ENCODE measurements at regions not wholly inside any gene's neighbourhood (a gene's known extent, or its start where the extent isn't known, plus 50 kb on each side); places are given as distances from the start of the nearest gene placed in this dataset.

- peak; percentile 72 for DNase-seq (ENCODE audit: low read depth, low spot score)
- H3K4me3 ChIP-seq (ENCODE audit: low read depth, low read length): no peak overlapping the region
- POLR2A ChIA-PET: interaction anchor here (0.7 to 1.9 kb wide), 7 partner anchors 11 to 43 kb away, joined by 3 to 13 read pairs (median 5); no protein-coding TSS in a partner anchor
- TF ChIP-seq, protein P1, sequence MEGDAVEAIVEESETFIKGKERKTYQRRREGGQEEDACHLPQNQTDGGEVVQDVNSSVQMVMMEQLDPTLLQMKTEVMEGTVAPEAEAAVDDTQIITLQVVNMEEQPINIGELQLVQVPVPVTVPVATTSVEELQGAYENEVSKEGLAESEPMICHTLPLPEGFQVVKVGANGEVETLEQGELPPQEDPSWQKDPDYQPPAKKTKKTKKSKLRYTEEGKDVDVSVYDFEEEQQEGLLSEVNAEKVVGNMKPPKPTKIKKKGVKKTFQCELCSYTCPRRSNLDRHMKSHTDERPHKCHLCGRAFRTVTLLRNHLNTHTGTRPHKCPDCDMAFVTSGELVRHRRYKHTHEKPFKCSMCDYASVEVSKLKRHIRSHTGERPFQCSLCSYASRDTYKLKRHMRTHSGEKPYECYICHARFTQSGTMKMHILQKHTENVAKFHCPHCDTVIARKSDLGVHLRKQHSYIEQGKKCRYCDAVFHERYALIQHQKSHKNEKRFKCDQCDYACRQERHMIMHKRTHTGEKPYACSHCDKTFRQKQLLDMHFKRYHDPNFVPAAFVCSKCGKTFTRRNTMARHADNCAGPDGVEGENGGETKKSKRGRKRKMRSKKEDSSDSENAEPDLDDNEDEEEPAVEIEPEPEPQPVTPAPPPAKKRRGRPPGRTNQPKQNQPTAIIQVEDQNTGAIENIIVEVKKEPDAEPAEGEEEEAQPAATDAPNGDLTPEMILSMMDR (IDR thresholded peaks at IDR 0.05; ENCODE audit: insufficient read depth, low read length, missing control alignments): no peak
- CTCF ChIA-PET: interaction anchor here (0.9 to 2.3 kb wide), 3 partner anchors 66 to 199 kb away, joined by 3 to 7 read pairs (median 4); no protein-coding TSS in a partner anchor
Measured at GRCh38 chr2:46847185-46847710, 68.4 kb downstream of the MCFD2 start.

DNA sequence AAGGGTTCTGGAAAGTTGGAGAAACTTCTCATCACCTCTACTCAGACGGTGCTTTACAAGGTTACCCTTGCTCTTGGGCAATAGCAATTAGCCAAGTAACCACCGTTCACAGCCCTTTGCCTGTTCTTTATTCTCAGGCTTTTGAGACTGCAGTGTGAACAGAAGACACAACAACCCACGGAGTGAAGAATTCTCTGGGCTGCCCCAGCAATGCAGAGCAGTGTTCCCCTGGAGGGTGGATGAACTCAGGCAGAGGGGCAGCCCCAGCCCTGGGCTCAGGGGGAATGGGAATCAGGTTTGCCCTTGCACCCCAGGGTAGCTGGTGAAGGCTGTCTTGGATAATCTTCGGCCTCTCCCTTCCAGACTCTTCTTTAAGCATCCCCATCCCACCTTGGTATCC lies 69.1 kb downstream of the MCFD2 start:
- H3K4me3 ChIP-seq (ENCODE audit: low read depth, low read length): no peak overlapping the region
- TF ChIP-seq, protein P1 (IDR thresholded peaks at IDR 0.05; ENCODE audit: insufficient read depth, low read length, missing control alignments): no peak
- ChIA-PET POLR2A (interaction anchor here (0.5 to 1.6 kb wide), 4 partner anchors 8 to 16 kb away, joined by 3 to 5 read pairs (median 4); no protein-coding TSS in a partner anchor), CTCF (interaction anchor here (2.3 kb wide), 1 partner anchor 69 kb away, joined by 7 read pairs; no protein-coding TSS in a partner anchor)
- DNase-seq (ENCODE audit: low read depth, low spot score): no peak

DNA sequence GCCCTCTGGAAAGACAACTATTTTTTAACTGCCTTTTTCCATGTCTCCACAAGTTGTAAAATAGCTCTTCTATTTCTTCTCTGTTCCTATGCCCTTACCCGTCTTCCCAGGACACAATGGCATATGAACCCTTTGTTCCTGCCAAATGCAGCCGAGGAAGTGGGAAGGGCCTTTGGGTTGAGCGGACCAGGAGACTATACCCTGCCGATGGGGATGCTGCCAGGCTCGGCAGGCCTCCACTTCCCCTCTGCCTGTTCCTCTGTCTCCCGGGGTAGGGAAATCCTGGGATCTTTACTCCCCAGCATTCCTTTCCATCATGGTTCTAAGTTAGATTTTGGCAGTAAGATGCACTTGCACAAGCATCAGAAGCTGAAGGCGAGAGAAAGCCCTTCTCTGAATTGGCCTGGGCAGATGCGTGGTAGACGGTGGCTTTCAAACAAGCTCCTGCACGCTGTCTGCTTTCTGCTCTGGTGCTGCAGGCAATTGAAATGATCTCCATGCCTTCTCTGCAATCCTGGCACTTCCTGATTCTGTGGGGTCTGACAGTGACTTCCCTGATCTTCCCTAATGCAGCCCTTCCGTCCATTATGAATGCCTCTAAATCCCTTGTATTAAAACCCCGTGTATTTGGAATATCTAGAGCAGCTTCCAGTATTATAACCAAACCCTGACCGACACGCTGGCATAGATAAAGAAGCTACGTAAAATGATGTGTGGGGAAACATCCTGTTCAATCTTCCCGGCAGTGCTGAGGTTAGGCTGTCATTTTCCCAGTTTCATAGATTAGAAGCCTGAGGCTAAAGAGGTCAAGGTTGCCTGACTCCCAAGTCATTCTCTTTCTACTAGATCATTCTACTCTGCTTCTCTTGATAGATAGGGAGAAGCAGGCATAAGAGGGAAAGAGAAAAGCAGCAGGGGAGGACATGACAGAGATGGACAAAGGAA lies 69.8 kb downstream of the MCFD2 start:
- ChIA-PET POLR2A (interaction anchor here (0.9 to 1.3 kb wide), 2 partner anchors 12 to 14 kb away, joined by 3 read pairs; no protein-coding TSS in a partner anchor), CTCF (interaction anchor here (0.6 to 1.9 kb wide), 4 partner anchors 11 to 143 kb away, joined by 3 to 9 read pairs (median 4); no protein-coding TSS in a partner anchor)
- H3K4me3 ChIP-seq (ENCODE audit: low read depth, low read length): no peak overlapping the region
- TF ChIP-seq, protein P1 (IDR thresholded peaks at IDR 0.05; ENCODE audit: insufficient read depth, low read length, missing control alignments): no peak
- no peak for DNase-seq (ENCODE audit: low read depth, low spot score)

GRCh38 chr2:46844443-46844842 lies 71.2 kb downstream of the MCFD2 start:
- no peak overlapping the region for H3K4me3 ChIP-seq (ENCODE audit: low read depth, low read length)
- TF ChIP-seq, protein P1 (IDR thresholded peaks at IDR 0.05; ENCODE audit: insufficient read depth, low read length, missing control alignments): no peak
- DNase-seq (ENCODE audit: low read depth, low spot score): no peak
- ChIA-PET POLR2A (interaction anchor here (0.9 kb wide), 1 partner anchor 11 kb away, joined by 3 read pairs; no protein-coding TSS in a partner anchor), CTCF (interaction anchor here (1.9 kb wide), 1 partner anchor 14 kb away, joined by 9 read pairs; no protein-coding TSS in a partner anchor)

GRCh38 chr2:46844034-46844433 lies 71.6 kb downstream of the MCFD2 start:
- no peak for DNase-seq (ENCODE audit: low read depth, low spot score)
- ChIA-PET POLR2A (no interaction called here), CTCF (no interaction called here)
- TF ChIP-seq, protein P1 (IDR thresholded peaks at IDR 0.05; ENCODE audit: insufficient read depth, low read length, missing control alignments): no peak
- H3K4me3 ChIP-seq (ENCODE audit: low read depth, low read length): no peak overlapping the region

- CTCF ChIA-PET: no interaction called here
Measured at GRCh38 chr2:46843316-46843715, 72.3 kb downstream of the MCFD2 start.

More at GRCh38 chr2:46843316-46843715, 72.3 kb downstream of the MCFD2 start:
- no peak for DNase-seq (ENCODE audit: low read depth, low spot score)
- no peak overlapping the region for H3K4me3 ChIP-seq (ENCODE audit: low read depth, low read length)
- POLR2A ChIA-PET: no interaction called here
- TF ChIP-seq, protein P1 (IDR thresholded peaks at IDR 0.05; ENCODE audit: insufficient read depth, low read length, missing control alignments): no peak
